Esophagus squamous epithelium (tissue), 5 donors: ENCODE measurements at regions not wholly inside any gene's neighbourhood (a gene's known extent, or its start where the extent isn't known, plus 50 kb on each side); places are given as distances from the start of the nearest gene placed in this dataset.

Source experiments
- DNase-seq: peaks from one replicate; lab custom pipeline; 2025; lab: John Stamatoyannopoulos, UW
- H3K27ac ChIP-seq, 4 donors: fragments of 200-600 bp; sonication (generic); one replicate each; pipeline ENCODE4 v1.5.1; 2016 to 2019; ENCODE audit warnings: mild to moderate bottlenecking in 1 of 4
- H3K27me3 ChIP-seq, 4 donors: fragments of 200-600 bp; sonication (generic); 1 replicate in 3 of 4; 2 replicates in 1 of 4; pipeline versions ENCODE4 v1.5.1 to v1.6.0; 2017 to 2021; ENCODE audit warnings: antibody characterized with exemption in 1 of 4
- H3K36me3 ChIP-seq, 3 donors: fragments of 200-600 bp; sonication (generic); one replicate each; pipeline ENCODE4 v1.5.1; 2016 to 2019
- H3K4me1 ChIP-seq, 3 donors: fragments of 200-600 bp; sonication (generic); one replicate each; pipeline ENCODE4 v1.5.1; 2017 to 2019
- H3K4me3 ChIP-seq, 4 donors: fragments of 200-600 bp; sonication (generic); 1 replicate in 3 of 4; 2 replicates in 1 of 4; pipeline ENCODE4 v1.5.1; 2016 to 2019; ENCODE audit warnings: mild to moderate bottlenecking in 2 of 4, moderate library complexity in 1 of 4
- H3K9me3 ChIP-seq, 3 donors: fragments of 200-600 bp; sonication (generic); one replicate each; pipeline ENCODE4 v1.5.1; 2016 to 2019
- CTCF ChIP-seq, 6 experiments: fragments of 450-650 bp in 4 of 6; fragments of 200-600 bp in 2 of 6; sonication (generic) in 2 of 6; IDR thresholded peaks; one replicate each; pipeline ENCODE4 v1.5.1; 2016 to 2019; ENCODE audit warnings: antibody characterized with exemption in 6 of 6, mild to moderate bottlenecking in 4 of 6, moderate library complexity in 4 of 6
- POLR2A ChIP-seq, 4 donors: fragments of 450-650 bp; IDR thresholded peaks; one replicate each; pipeline ENCODE4 v1.6.1; 2017; ENCODE audit warnings: antibody characterized with exemption in 4 of 4, mild to moderate bottlenecking in 4 of 4, moderate library complexity in 3 of 4
- WGBS, 2 donors: methylation state at CpG; one replicate each; pipeline ENCODE4 v1.1.5; 2018; 5-methylcytosine and 5-hydroxymethylcytosine counted together
- intact Hi-C: fragments of 100-400 bp; cut with DNase I; formaldehyde crosslinking; loops from one replicate; pipeline ENCODE4 v1.15.0; 2022
- donor health status: DM: yes; HTN: yes; CAD: no.

DNA sequence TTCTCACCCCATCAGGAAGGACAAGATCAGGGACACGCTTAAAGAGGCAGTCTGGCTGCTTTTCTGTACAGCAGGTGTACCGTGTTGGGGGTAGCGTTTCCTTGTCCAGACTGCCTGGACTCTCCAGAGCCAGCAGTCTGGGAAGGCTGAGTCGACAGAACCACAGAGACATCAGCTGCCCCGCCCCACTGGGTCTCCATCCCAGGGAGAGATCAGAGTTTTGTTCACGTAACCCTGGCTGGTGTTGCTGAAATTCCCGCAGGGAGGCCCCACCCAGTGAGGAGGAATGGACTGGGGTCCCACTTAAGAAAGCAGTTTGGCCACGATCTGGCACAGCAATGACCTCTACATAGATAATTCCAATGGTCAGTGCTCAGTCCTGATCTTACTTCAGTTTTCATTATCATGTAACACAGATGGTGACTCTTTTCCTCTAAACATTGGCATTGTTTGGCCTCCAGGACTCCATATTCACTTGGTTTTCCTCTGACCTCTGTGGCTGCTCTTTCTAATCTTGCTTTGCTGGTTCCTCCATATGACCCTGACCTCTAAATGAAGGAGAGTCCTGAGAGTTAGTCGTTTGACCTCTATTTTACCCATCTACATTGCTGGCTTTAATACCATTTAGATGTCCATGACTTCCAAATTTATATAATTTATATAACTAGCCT is 89.6 kb upstream of the LRRC55 start:
- intact Hi-C loops = no loop called here
- H3K9me3 ChIP-seq = no peaks in the 10 kb centered on the region
- H3K4me3 ChIP-seq = no peak overlapping the region
- TF ChIP-seq POLR2A (IDR thresholded peaks at IDR 0.05) (no peak), CTCF (IDR thresholded peaks at IDR 0.05) (no peak)
- 78 to 86% methylated on average over 3 to 9 of the region's 9 CpGs for WGBS, 2 donors
- DNase-seq = no peak
- no peaks in the 10 kb centered on the region for H3K27me3 ChIP-seq
- H3K36me3 ChIP-seq = no peaks in the 10 kb centered on the region
- H3K4me1 ChIP-seq = no peaks in the 10 kb centered on the region
- H3K27ac ChIP-seq = no peak overlapping the region

- H3K27ac ChIP-seq = no peak overlapping the region
- no peaks in the 10 kb centered on the region for H3K9me3 ChIP-seq
- H3K36me3 ChIP-seq = no peaks in the 10 kb centered on the region
- no peak for DNase-seq
- no peaks in the 10 kb centered on the region for H3K27me3 ChIP-seq
- TF ChIP-seq CTCF (IDR thresholded peaks at IDR 0.05) = no peak
- no peak for TF ChIP-seq POLR2A (IDR thresholded peaks at IDR 0.05)
- intact Hi-C loops = no loop called here
- H3K4me3 ChIP-seq = no peak overlapping the region
- 43 to 45% methylated on average over 1 of the region's 1 CpG for WGBS, 2 donors
- no peaks in the 10 kb centered on the region for H3K4me1 ChIP-seq
Measured at GRCh38 chr11:57094181-57094935, 87.4 kb upstream of the LRRC55 start.

DNA sequence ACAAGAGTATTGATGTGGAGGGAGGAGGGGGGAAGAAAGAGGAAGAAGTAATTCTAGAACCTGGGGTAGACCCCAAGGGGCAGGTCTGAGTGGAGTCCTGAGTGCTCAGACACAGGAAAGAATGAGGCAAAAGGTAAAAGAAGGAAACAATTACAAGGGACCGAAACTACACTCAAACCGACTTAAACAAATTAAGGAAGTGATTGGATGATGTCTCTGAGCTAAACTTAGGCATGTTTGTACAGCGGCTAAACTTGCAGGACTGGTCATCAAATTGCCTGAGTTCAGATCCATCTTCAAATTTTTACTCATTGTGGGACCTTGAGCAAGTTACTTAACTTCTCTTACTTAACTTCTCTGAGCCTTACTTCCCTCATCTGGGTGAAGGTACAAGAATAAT is 86.3 kb upstream of the LRRC55 start:
- H3K4me3 ChIP-seq = no peak overlapping the region
- no peak overlapping the region for H3K27ac ChIP-seq
- WGBS, 2 donors = 42 to 47% methylated on average over 3 of the region's 3 CpGs
- H3K4me1 ChIP-seq = no peaks in the 10 kb centered on the region
- no peaks in the 10 kb centered on the region for H3K36me3 ChIP-seq
- DNase-seq = no peak
- TF ChIP-seq POLR2A (IDR thresholded peaks at IDR 0.05) = no peak
- no peak for TF ChIP-seq CTCF (IDR thresholded peaks at IDR 0.05)
- H3K27me3 ChIP-seq = no peaks in the 10 kb centered on the region
- intact Hi-C loops = no loop called here
- H3K9me3 ChIP-seq = no peaks in the 10 kb centered on the region

- no peak for DNase-seq
- Histone ChIP-seq H3K27ac (no peak overlapping the region), H3K4me3 (no peak overlapping the region), H3K27me3 (no peaks in the 10 kb centered on the region), H3K36me3 (no peaks in the 10 kb centered on the region), H3K9me3 (no peaks in the 10 kb centered on the region), H3K4me1 (no peaks in the 10 kb centered on the region)
- intact Hi-C loops = no loop called here
- 82 to 83% methylated on average over 3 of the region's 3 CpGs for WGBS, 2 donors
- no peak for TF ChIP-seq POLR2A (IDR thresholded peaks at IDR 0.05)
- no peak for TF ChIP-seq CTCF (IDR thresholded peaks at IDR 0.05)
Measured at GRCh38 chr11:57095896-57096295, 85.9 kb upstream of the LRRC55 start.

DNA sequence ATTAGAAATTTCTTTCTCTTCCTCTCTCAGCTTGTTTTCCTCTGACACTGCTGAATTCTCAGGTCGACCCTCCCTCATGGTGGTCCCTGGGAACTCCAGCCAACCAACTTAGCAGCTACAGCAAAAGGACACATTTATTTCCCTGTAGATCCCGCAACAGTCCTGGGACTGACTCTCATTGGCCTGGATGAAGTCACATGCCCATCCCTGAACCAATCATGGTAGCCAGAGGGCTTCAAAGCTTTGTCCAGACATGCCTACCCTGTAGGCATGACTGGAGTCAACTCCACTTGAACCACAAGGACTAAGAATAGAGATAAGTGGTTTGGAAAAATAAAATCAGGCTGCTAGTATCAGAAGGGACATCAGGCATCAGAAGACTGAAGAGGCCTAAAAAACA is 84.6 kb upstream of the LRRC55 start:
- Histone ChIP-seq H3K9me3 (no peaks in the 10 kb centered on the region), H3K36me3 (no peaks in the 10 kb centered on the region), H3K4me1 (no peaks in the 10 kb centered on the region), H3K4me3 (no peak overlapping the region), H3K27me3 (no peaks in the 10 kb centered on the region), H3K27ac (no peak overlapping the region)
- 64 to 86% methylated on average over 2 of the region's 2 CpGs for WGBS, 2 donors
- DNase-seq = no peak
- TF ChIP-seq CTCF (IDR thresholded peaks at IDR 0.05) (no peak), POLR2A (IDR thresholded peaks at IDR 0.05) (no peak)
- intact Hi-C loops = no loop called here
